Osteoblast (primary cell): ENCODE measurements at regions not wholly inside any gene's neighbourhood (a gene's known extent, or its start where the extent isn't known, plus 50 kb on each side); places are given as distances from the start of the nearest gene placed in this dataset.
A peak's percentile ranks its signal among the peaks of the same experiment; 100 is the strongest.

Experiments
- DNase-seq: peaks from one replicate; pipeline ENCODE4 v3.0.0; 2011; ENCODE audit warnings: low spot score, mixed read lengths; ENCODE audit not compliant: insufficient read length; ENCODE audit errors: missing footprints
- H2AFZ ChIP-seq: 2 replicates; pipeline ENCODE4 v1.6.0; 2011; ENCODE audit warnings: mild to moderate bottlenecking, low read length
- H3K27ac ChIP-seq: 2 replicates; pipeline ENCODE4 v1.5.1; 2011; ENCODE audit warnings: mild to moderate bottlenecking, low read depth, low read length, moderate library complexity
- H3K27me3 ChIP-seq: 2 replicates; pipeline ENCODE4 v1.6.0; 2012; ENCODE audit warnings: mild to moderate bottlenecking, control low read depth, inconsistent platforms, low read length, moderate library complexity; ENCODE audit not compliant: insufficient read depth
- H3K36me3 ChIP-seq: 2 replicates; pipeline ENCODE4 v1.5.1; 2011; ENCODE audit warnings: mild to moderate bottlenecking, low read length, control low read depth, moderate library complexity; ENCODE audit not compliant: insufficient read depth
- H3K4me1 ChIP-seq: 2 replicates; pipeline ENCODE4 v1.5.1; 2011; ENCODE audit warnings: mild to moderate bottlenecking, low read length, control low read depth, moderate library complexity; ENCODE audit not compliant: insufficient read depth
- H3K4me2 ChIP-seq: 2 replicates; pipeline ENCODE4 v1.6.0; 2011; ENCODE audit warnings: mild to moderate bottlenecking, low read length; ENCODE audit not compliant: insufficient read depth
- H3K4me3 ChIP-seq: fragments of 200-600 bp; sonication (generic); 3 replicates; pipeline ENCODE4 v1.5.1; 2012; ENCODE audit warnings: mild to moderate bottlenecking, low read length, inconsistent platforms; ENCODE audit not compliant: insufficient read depth
- H3K79me2 ChIP-seq: 2 replicates; pipeline ENCODE4 v1.6.0; 2012; ENCODE audit warnings: mild to moderate bottlenecking, low read length, control low read depth, inconsistent platforms; ENCODE audit not compliant: insufficient read depth
- H3K9me3 ChIP-seq: 2 replicates; pipeline ENCODE4 v1.5.1; 2011; ENCODE audit warnings: low read depth, low read length, control low read depth
- H4K20me1 ChIP-seq: 2 replicates; pipeline ENCODE4 v1.6.0; 2012; ENCODE audit warnings: mild to moderate bottlenecking, low read length, control low read depth; ENCODE audit not compliant: insufficient read depth
- TF ChIP-seq, protein P1 (sequence below): IDR thresholded peaks from 2 replicates; pipeline ENCODE4 v1.5.1; 2011; ENCODE audit warnings: mild to moderate bottlenecking, low read depth, low read length, moderate library complexity; ENCODE audit errors: extremely low read depth

DNA sequence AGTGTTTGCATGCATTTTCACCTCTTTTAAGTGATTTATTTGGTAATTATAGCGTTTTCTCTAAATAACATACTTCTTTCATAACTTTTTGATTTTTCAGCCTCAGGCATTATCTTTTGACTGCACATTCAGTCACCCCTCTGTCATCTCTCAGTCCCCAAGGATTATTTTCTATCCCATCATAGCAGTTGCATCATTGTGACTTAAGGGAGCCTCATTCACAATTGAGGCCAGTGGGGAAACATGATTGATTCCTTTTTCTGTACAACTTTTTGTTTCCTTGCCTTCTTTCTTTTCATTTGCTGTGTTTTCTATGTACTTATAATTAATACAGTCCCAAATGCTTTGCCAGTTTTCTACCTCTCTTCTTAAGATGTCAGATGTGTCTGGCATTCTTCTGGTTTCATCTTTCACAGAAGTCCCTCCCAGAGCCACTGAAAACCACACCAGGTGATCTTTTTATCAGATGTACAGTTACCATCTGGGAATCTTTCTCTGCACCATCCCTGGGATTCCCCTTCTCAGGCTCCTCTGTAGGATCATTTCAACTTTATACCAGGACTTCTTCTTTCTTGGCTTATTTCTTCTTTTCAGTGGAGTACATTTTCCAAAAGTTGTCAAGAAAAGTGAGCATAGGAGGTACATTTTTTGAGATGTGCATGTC, 151.4 kb downstream of the RAP2B start:
- H3K4me3 ChIP-seq, result no peak overlapping the region
- no peak overlapping the region for H3K4me2 ChIP-seq
- peak overlapping the region; percentile 37 for H2AFZ ChIP-seq

DNA sequence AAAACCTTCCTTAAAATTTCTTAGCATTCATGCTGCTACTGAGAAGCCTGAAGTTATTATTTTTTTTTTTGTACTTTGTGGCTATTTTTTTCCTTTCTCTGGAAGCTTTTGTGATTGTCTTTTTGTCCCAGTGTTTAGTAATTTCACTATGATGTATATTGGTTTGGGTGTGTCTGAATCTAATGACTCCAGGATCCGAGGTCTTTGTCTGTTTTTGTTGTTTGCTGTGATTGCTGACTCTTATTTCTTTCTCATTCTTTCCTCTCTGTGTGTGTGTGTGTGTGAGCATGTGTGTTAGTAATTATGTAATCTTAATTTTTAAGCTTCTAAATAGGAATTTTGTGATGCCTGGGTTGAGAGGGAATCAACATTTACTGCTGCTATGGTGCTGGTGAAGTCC, 152.0 kb downstream of the RAP2B start:
- no peaks in the 10 kb centered on the region for H3K36me3 ChIP-seq
- peaks cover 20% of the 10 kb centered on the region for H3K4me1 ChIP-seq
- H3K27me3 ChIP-seq, result no peaks in the 10 kb centered on the region
- no peak overlapping the region for H2AFZ ChIP-seq
- H3K4me3 ChIP-seq, result no peak overlapping the region
- H3K27ac ChIP-seq, result no peak overlapping the region
- no peak for DNase-seq
- H3K79me2 ChIP-seq, result no peaks in the 10 kb centered on the region
- H3K4me2 ChIP-seq, result no peak overlapping the region
- no peaks in the 10 kb centered on the region for H3K9me3 ChIP-seq
- no peaks in the 10 kb centered on the region for H4K20me1 ChIP-seq
- TF ChIP-seq, protein P1, sequence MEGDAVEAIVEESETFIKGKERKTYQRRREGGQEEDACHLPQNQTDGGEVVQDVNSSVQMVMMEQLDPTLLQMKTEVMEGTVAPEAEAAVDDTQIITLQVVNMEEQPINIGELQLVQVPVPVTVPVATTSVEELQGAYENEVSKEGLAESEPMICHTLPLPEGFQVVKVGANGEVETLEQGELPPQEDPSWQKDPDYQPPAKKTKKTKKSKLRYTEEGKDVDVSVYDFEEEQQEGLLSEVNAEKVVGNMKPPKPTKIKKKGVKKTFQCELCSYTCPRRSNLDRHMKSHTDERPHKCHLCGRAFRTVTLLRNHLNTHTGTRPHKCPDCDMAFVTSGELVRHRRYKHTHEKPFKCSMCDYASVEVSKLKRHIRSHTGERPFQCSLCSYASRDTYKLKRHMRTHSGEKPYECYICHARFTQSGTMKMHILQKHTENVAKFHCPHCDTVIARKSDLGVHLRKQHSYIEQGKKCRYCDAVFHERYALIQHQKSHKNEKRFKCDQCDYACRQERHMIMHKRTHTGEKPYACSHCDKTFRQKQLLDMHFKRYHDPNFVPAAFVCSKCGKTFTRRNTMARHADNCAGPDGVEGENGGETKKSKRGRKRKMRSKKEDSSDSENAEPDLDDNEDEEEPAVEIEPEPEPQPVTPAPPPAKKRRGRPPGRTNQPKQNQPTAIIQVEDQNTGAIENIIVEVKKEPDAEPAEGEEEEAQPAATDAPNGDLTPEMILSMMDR, result no peak

More for the DNA sequence above, 151.4 kb downstream of the RAP2B start:
- no peaks in the 10 kb centered on the region for H3K9me3 ChIP-seq
- H3K27ac ChIP-seq, result no peak overlapping the region
- H4K20me1 ChIP-seq, result no peaks in the 10 kb centered on the region
- no peaks in the 10 kb centered on the region for H3K79me2 ChIP-seq
- peaks cover 20% of the 10 kb centered on the region for H3K4me1 ChIP-seq
- DNase-seq, result no peak
- no peaks in the 10 kb centered on the region for H3K36me3 ChIP-seq
- H3K27me3 ChIP-seq, result no peaks in the 10 kb centered on the region
- TF ChIP-seq, protein P1, result no peak

DNA sequence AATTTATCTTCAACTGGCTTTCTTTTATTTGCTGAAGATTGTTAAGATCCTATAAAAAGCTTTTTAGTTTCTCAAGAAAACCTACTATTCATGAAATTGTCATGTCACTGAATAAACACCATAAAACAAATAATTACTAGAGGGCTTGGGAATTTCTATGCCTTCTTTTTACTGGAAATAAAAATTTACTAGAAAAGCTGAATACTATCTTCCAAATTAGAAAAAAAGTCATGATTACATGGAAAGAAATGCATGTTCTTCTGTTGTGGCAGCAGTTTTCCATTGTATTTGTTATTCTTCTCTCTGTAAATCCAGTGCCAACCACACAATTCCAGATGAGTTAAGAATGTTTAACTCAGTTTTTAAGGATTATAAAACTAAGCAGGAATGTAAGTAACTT, 153.8 kb downstream of the RAP2B start:
- no peaks in the 10 kb centered on the region for H3K79me2 ChIP-seq
- peak overlapping the region; percentile 34 for H3K4me2 ChIP-seq
- peak; percentile 90 for DNase-seq
- no peak overlapping the region for H2AFZ ChIP-seq
- no peaks in the 10 kb centered on the region for H3K36me3 ChIP-seq
- TF ChIP-seq, protein P1, result no peak
- peak overlapping the region; percentile 63 for H3K27ac ChIP-seq
- H4K20me1 ChIP-seq, result no peaks in the 10 kb centered on the region
- no peak overlapping the region for H3K4me3 ChIP-seq
- no peaks in the 10 kb centered on the region for H3K9me3 ChIP-seq
- H3K4me1 ChIP-seq, result peaks cover 20% of the 10 kb centered on the region
- no peaks in the 10 kb centered on the region for H3K27me3 ChIP-seq

DNA sequence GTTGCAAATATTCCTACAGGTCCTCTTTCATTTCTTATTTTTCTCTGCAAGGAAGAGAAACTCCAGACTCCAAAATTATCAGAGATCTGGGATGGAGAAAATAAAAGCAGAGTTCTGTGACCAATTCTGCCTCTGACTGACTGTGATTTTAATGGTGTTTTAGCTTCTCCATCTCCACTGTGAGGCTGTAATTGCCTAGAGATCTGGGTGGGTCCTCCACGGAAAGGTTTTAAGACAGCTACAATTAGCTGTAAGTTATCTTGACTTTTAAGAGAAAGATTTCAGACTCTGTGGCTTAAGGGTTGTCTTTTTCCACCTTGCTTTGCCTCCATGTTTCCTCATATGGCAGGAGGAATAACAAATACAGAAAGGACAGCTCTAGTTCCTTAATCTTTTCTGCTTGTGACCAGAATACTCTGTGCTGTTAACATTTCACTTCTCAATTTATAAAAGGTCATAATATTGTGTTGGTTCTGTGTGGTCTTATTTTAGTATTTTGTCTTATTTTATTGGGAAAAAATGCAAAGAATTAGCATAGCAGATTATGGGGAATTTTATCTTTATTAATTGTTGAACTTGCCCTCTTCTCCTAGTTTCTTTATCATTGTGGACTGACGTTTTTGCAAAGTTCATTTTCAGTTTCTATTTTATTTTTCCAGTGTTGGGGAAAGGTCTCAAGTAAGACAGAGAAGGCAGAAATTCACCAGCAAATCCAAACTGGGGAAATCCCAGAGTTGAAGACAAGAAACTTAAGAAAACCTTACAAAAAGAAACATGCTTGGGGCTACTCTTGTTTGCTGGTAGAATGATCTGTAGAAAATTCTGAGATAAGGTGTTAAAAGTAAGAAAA, 157.9 kb downstream of the RAP2B start:
- H4K20me1 ChIP-seq, result no peaks in the 10 kb centered on the region
- no peaks in the 10 kb centered on the region for H3K9me3 ChIP-seq
- H3K4me3 ChIP-seq, result no peak overlapping the region
- H3K4me2 ChIP-seq, result no peak overlapping the region
- H3K27me3 ChIP-seq, result no peaks in the 10 kb centered on the region
- H3K27ac ChIP-seq, result no peak overlapping the region
- no peaks in the 10 kb centered on the region for H3K79me2 ChIP-seq
- TF ChIP-seq, protein P1, result no peak
- no peak for DNase-seq
- no peaks in the 10 kb centered on the region for H3K36me3 ChIP-seq
- peaks cover 14% of the 10 kb centered on the region for H3K4me1 ChIP-seq
- peak overlapping the region; percentile 61 for H2AFZ ChIP-seq
